Umbilical cord (tissue), 1 donor: ENCODE measurements at regions not wholly inside any gene's neighbourhood (a gene's known extent, or its start where the extent isn't known, plus 50 kb on each side); places are given as distances from the start of the nearest gene placed in this dataset.
A peak's percentile ranks its signal among the peaks of the same experiment; 100 is the strongest.
"Not testable (repeated sequence)": the region's sequence is repeated elsewhere in the genome, so short reads cannot be mapped to it uniquely, and the experiment has no call there.

Experiments used
- DNase-seq: peaks from one replicate; pipeline ENCODE4 v3.0.0-alpha.2; 2015; ENCODE audit warnings: low spot score

- DNase-seq, result no peak
Observed at GRCh38 chr9:90505695-90506094, 136.9 kb downstream of the DIRAS2 start.

DNA sequence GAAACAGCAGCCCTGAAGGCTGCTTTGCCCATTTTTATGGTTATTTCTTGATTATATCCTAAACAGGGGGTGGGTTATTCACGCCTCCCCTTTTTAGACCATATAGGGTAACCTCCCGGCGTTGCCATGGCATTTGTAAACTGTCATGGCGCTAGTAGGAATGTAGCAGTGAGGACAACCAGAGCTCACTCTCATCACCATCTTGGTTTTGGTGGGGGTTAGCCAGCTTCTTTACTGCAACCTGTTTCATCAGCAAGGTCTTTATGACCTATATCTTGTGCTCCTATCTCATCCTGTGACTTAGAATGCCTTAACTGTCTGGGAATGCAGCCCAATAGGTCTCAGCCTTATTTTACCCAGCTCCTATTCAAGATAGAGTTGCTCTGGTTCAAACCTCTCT, 136.2 kb downstream of the DIRAS2 start:
- DNase-seq, result not testable (repeated sequence)

GRCh38 chr9:90507621-90508020, 135.0 kb downstream of the DIRAS2 start:
- no peak for DNase-seq

- DNase-seq, result peak; percentile 6
Observed at GRCh38 chr9:90508940-90509339, 133.7 kb downstream of the DIRAS2 start.

DNA sequence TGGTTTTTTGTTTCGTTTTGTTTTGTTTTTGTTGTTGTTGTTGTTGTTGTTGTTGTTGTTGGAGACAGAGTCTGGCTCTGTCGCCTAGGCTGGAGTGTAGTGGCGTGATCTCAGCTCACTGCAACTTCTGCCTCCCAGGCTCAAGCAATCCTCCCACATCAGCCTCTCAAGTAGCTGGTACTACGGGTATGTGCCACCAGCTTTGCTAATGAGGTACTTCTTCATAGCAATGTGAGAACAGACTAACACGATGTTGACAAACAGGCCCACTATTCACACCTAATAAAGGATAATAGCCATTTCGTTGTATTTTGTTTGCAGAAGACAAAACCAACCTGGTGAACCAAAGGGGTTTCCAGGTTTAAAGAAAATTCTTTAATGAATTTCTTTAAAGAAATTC, 130.9 kb downstream of the DIRAS2 start:
- no peak for DNase-seq

DNA sequence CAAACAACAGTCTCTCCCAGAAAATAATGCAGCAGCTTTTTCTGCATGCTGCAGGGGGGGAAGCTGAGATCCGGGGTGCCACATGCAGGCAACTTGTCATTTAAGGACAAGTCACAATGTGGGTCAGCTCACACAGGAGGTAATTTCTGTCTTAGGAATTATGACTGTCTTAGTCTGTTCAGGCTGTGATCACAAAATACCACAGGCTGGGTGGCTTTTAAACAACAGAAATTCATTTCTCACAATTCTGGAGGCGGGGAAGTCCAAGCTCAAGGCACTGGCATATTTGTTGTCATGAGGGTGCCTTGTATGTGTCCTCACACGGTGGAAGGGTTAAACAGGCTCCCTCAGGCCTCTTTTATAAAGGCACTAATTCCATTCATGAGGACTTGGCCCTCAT, 127.7 kb downstream of the DIRAS2 start:
- DNase-seq, result no peak

DNA sequence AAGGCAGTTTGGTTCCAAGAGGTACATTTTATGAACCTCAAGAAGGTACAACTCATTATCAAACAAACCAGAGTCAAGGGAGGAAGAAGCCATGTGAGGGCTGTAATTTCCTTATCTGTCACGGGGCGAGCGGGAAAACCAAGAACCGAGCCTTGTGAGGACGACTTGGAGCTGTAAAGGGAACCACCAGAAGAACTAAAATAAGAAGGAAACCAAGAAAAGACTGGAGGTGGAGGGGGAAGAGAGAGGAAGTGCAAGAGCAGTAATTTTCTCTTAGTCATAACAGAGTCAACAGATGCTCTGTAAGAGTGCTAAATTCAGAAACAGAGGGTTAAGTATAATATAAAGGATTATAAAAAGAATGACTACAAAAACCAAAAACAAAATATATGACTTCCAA, 127.1 kb downstream of the DIRAS2 start:
- DNase-seq, result no peak

DNA sequence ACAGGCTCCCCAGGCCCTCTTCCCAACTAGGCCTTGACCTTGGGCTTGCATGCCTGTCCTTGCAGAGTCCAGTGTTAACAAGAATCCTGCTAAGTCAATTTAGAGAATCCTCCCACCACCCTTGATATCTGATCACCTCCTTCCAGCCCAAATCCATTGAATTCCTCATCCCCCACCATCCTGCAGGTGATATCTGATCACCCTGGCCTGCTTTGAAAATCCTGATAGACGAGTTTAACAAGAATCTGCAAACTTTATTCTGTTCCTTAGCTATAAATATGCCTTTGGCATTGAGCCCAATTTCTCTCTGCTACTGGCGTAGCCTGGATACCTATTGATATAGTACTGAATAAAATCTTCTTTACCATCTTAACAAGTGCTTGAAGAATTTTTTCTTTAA, 125.5 kb downstream of the DIRAS2 start:
- peak; percentile 60 for DNase-seq

DNA sequence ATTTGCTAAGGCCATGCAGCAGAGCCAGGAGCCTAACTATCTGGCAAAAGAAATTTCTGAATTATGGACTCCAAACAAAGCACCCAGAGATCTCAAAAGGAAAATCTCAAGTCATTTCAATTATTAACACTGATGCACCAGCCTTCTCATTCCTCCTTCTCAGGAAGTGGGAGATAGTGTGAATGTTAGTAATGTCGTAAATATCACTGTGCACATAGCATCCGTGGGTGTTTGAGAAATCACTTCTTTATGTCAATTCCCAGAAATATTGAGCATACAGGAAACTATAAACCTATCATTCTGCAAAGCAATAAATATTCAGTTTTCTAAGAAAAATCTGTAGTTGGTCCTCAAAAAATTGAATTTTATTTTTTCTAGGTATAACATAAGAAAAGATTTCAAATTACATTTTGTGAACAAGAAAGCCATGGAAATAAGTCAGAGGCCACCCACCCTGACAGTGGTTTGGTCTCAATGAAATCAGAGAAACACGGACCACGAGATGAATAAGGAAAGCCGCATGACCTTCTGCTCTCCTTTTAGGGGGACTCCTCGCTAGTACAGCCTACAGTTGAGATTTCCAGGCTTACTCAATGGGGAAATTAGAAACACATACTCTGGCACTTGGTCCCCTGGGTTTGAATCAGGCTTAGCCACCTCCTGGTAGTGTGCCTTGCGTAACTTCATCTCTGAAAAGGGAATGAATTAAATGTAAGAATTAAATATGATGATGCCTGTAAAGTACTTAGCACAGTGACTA, 120.6 kb downstream of the DIRAS2 start:
- no peak for DNase-seq

DNA sequence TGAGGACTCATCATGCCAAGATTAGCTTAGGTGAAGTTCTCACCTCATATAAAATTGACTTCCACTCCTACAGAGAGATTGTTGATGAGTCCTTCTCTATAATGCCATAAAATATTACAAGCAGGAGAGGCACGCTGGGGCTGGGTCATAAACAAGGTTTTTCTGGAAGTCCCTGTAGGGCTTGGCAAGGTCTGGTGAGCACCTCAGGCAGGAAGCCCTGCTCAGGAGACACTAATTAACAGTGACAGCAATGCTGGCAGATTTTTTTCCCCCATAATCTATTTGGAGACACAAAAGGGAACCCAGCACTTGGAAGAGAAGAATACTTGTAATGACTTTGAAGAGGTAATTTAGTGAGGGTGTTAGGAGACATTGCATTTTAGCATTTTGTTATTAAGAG, 118.7 kb downstream of the DIRAS2 start:
- DNase-seq, result no peak

- DNase-seq, result no peak
Observed at GRCh38 chr9:90526386-90526785, 116.2 kb downstream of the DIRAS2 start.

DNA sequence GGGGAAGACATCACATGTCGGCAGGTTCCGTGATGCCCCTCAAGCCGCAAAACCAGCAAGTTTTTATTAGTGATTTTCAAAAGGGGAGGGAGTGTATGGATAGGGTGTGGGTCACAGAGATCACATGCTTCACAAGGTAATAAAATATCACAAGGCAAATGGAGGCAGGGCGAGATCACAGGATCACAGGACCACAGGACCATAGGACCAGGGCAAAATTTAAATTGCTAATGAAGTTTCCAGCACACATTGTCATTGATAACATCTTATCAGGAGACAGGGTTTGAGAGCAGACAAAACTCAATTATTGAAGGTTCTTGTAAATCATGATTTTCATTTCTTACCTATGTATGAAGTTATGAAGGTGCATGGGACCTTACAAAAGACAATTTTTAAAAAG, 106.5 kb downstream of the DIRAS2 start:
- not testable (repeated sequence) for DNase-seq

DNA sequence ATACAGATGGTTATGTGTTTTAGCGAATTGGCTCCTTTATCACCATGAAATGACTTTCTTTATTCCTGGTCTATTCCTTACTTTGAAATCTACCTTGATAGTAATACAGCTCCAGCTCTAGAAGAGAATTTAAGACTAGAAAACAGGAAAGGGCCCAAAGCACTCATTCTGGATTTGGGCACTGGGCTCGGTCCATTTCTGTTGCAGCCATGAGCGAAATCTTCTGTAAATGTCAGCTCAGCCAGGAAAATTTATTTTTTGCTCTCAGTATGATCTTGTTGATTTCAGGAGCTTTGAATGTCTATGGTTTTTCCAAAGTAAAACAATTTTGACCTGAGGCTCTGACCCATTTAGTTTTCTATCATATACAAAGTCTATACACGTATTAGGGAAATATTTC, 104.1 kb downstream of the DIRAS2 start:
- no peak for DNase-seq

- DNase-seq, result no peak
Observed at GRCh38 chr9:90539286-90539685, 103.3 kb downstream of the DIRAS2 start.

DNA sequence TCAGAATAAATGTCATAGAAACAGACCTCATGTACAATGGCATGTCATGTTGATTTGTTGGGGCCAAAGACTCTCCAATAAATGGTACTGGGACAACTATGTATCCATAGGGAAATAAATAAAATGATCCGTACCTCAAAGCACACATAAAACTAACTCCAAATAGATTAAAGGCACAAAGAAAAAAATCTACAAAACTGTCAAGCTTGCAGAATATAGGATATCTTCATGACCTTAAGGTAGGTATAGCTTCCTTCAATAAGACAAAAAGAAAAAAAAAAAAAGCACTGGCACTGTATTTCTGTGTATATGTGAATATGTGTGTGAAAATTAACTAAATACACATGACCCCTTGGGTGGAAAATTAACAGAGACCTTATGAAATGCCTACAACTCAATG, 101.9 kb downstream of the DIRAS2 start:
- no peak for DNase-seq

GRCh38 chr9:90544488-90544887, 98.1 kb downstream of the DIRAS2 start:
- no peak for DNase-seq

- peak; percentile 95 for DNase-seq
Observed at GRCh38 chr9:90546200-90546599, 96.4 kb downstream of the DIRAS2 start.

DNA sequence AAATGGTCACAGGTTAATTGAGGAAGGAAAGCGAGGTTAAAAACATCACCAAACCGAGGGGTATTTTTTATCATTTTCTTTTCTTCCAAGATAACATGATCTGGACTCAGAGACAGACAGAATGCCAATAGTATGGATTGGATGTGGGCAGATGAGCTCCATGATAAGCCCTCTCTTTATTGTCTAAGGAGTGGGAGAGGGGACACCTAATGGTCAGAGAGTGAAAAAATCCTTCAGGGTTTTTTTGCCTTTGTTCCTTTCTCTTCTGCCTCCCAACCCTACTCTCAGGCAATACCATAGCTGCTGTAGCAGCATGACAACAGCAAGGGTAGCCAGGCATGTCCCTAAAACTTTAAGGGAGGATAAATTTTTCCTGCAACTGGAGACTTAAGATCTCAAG, 94.7 kb downstream of the DIRAS2 start:
- no peak for DNase-seq

DNA sequence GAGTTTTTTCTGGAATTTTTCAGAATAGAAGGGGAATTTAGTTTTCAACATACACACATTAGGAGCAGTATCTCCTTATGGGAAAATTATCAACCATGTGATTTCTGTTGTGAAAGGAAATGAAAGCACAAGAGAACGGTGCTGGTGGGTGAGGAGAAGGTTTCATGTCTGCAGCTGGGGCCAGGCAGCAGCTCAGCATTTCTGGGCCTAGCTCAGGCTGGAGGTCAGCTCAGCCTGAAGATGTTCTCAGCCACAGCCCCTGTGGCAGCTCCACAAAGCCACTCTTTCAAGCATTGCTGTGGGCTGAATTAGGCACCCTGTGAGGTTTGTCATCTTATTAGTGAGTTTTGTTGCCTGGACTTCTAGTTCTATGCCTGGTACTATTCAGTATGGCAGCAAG, 90.3 kb downstream of the DIRAS2 start:
- DNase-seq, result no peak

DNA sequence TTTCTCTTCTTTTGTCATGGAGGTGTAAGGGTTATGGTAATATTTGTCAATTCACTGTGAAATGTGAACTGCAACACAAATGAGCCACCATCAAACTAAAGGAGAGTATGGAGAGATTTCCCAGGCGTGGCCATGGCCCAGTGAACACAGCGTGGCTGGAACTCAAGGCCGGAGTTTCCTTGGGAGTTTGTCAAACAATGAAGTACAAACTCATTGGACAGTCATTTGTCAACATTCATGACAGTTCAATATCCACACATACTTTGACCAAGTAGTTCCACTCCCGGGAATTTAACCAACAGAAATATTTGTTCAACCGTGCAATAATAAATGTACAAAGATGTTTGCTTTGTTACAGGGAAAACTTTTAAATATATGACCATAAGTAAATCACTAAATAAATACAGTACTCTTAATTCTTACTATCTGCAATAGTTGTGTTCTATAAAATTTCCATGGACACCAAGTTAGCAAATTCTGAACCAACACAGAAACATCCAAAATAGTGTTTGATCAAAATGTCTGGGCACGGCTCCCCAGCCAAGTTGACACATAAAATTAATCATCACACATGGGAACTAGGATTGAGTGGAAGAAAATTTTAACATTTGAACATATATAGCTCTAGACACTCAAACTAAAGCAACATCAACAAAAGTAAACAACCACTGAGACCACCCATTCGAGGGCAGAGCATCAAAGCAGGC, 87.1 kb downstream of the DIRAS2 start:
- DNase-seq, result no peak

GRCh38 chr9:90556897-90557675, 85.5 kb downstream of the DIRAS2 start:
- DNase-seq, result no peak
